ENCODE measurements at regions not wholly inside any gene's neighbourhood (a gene's known extent, or its start where the extent isn't known, plus 50 kb on each side); places are given as distances from the start of the nearest gene placed in this dataset.
"Not testable (repeated sequence)": the region's sequence is repeated elsewhere in the genome, so short reads cannot be mapped to it uniquely, and the experiment has no call there.

- DNase-seq: no peak
These were observed 2212.0 kb downstream of the PCDH7 start for GRCh38 chr4:32932156-32932555.

GRCh38 chr4:32939222-32939621 lies 2219.1 kb downstream of the PCDH7 start:
- not testable (repeated sequence) for DNase-seq

- no peak for DNase-seq
These were observed 2230.7 kb downstream of the PCDH7 start for GRCh38 chr4:32950866-32951265.

- no peak for DNase-seq
These were observed 2238.4 kb downstream of the PCDH7 start for GRCh38 chr4:32958586-32958985.

GRCh38 chr4:32962100-32962499 lies 2241.9 kb downstream of the PCDH7 start:
- no peak for DNase-seq

GRCh38 chr4:32985256-32985655 lies 2265.1 kb downstream of the PCDH7 start:
- no peak for DNase-seq

- DNase-seq: no peak
These were observed 2266.1 kb downstream of the PCDH7 start for GRCh38 chr4:32986236-32986635.

GRCh38 chr4:32987111-32987510 lies 2266.9 kb downstream of the PCDH7 start:
- DNase-seq: no peak

- no peak for DNase-seq
These were observed 2268.1 kb downstream of the PCDH7 start for GRCh38 chr4:32988165-32988811.

- no peak for DNase-seq
These were observed 2271.5 kb downstream of the PCDH7 start for GRCh38 chr4:32991663-32992062.

GRCh38 chr4:32994981-32995881 lies 2275.1 kb downstream of the PCDH7 start:
- no peak for DNase-seq

- no peak for DNase-seq
These were observed 2293.1 kb downstream of the PCDH7 start for GRCh38 chr4:33013282-33013681.

- DNase-seq: no peak
These were observed 2305.1 kb downstream of the PCDH7 start for GRCh38 chr4:33025236-33025635.

GRCh38 chr4:33029976-33030375 lies 2309.8 kb downstream of the PCDH7 start:
- DNase-seq: no peak

GRCh38 chr4:33031328-33031727 lies 2311.2 kb downstream of the PCDH7 start:
- DNase-seq: no peak

- DNase-seq: no peak
These were observed 2317.3 kb downstream of the PCDH7 start for GRCh38 chr4:33037464-33037863.

- DNase-seq: no peak
These were observed 2325.2 kb downstream of the PCDH7 start for GRCh38 chr4:33045334-33045733.

- DNase-seq: no peak
These were observed 2332.1 kb downstream of the PCDH7 start for GRCh38 chr4:33052241-33052640.

GRCh38 chr4:33054161-33054560 lies 2334.0 kb downstream of the PCDH7 start:
- DNase-seq: no peak

- no peak for DNase-seq
These were observed 2334.6 kb downstream of the PCDH7 start for GRCh38 chr4:33054656-33055196.

- no peak for DNase-seq
These were observed 2337.6 kb downstream of the PCDH7 start for GRCh38 chr4:33057736-33058135.

- DNase-seq: no peak
These were observed 2338.8 kb downstream of the PCDH7 start for GRCh38 chr4:33058998-33059397.

GRCh38 chr4:33060674-33061542 lies 2340.7 kb downstream of the PCDH7 start:
- DNase-seq: peak; percentile 0

Measured in NCI-H1436 treated with DMSO at 0.1 percent for 48 hours (cell line).